ENCODE measurements at regions not wholly inside any gene's neighbourhood (a gene's known extent, or its start where the extent isn't known, plus 50 kb on each side); places are given as distances from the start of the nearest gene placed in this dataset.

- no peak for DNase-seq (ENCODE audit: low read depth, low spot score)
- no peak for ATAC-seq
- Histone ChIP-seq H3K4me1 (ENCODE audit: control insufficient read depth, insufficient read depth, low read length) (no peaks in the 10 kb centered on the region), H3K9me3 (ENCODE audit: control insufficient read depth, insufficient read depth, low read depth, low read length) (no peaks in the 10 kb centered on the region), H3K27ac (ENCODE audit: low read length) (no peak overlapping the region), H3K27me3 (ENCODE audit: control insufficient read depth, insufficient read depth, low read length) (no peaks in the 10 kb centered on the region), H3K36me3 (ENCODE audit: control insufficient read depth, insufficient read depth, low read length) (no peaks in the 10 kb centered on the region), H3K4me3 (ENCODE audit: low read depth in 2 of 2, low read length in 2 of 2) (no peak overlapping the region)
- TF ChIP-seq SIN3A (IDR thresholded peaks at IDR 0.05; ENCODE audit: borderline replicate concordance, insufficient read depth, low read depth, low read length) (no peak), CTCF (IDR thresholded peaks at IDR 0.05) (no peak), REST (IDR thresholded peaks at IDR 0.05; ENCODE audit: insufficient read depth in 1 of 2, low read depth in 2 of 2, low read length in 1 of 2) (no peak), TCF7L2 (IDR thresholded peaks at IDR 0.05; ENCODE audit: low read depth, low read length) (no peak), POLR2AphosphoS5 (IDR thresholded peaks at IDR 0.05; ENCODE audit: low read depth, low read length) (no peak)
- ChIA-PET POLR2A (no interaction called here), CTCF (no interaction called here)
- intact Hi-C loops (cut with micrococcal nuclease; ENCODE audit: unreplicated experiment) = no loop called here
- BruUV-seq (replicated peaks) = no TSS peak
- in situ Hi-C loops (cut with HindIII; ENCODE audit: low pct_unique_long_range_greater_than_20kb, low sequenced_read_pairs) = no loop called here
These were observed 457.1 kb downstream of the GBA3 start for GRCh38 chr4:23149815-23150214.

GRCh38 chr4:23144707-23145106, 452.0 kb downstream of the GBA3 start:
- ChIA-PET CTCF (no interaction called here), POLR2A (no interaction called here)
- no peaks in the 10 kb centered on the region for H3K27me3 ChIP-seq (ENCODE audit: control insufficient read depth, insufficient read depth, low read length)
- H3K27ac ChIP-seq (ENCODE audit: low read length) = no peak overlapping the region
- DNase-seq (ENCODE audit: low read depth, low spot score) (no peak), ATAC-seq (no peak)
- TF ChIP-seq REST (IDR thresholded peaks at IDR 0.05; ENCODE audit: insufficient read depth in 1 of 2, low read depth in 2 of 2, low read length in 1 of 2) (no peak), SIN3A (IDR thresholded peaks at IDR 0.05; ENCODE audit: borderline replicate concordance, insufficient read depth, low read depth, low read length) (no peak), TCF7L2 (IDR thresholded peaks at IDR 0.05; ENCODE audit: low read depth, low read length) (no peak), POLR2AphosphoS5 (IDR thresholded peaks at IDR 0.05; ENCODE audit: low read depth, low read length) (no peak), CTCF (IDR thresholded peaks at IDR 0.05) (no peak)
- intact Hi-C loops (cut with micrococcal nuclease; ENCODE audit: unreplicated experiment) = no loop called here
- BruUV-seq (replicated peaks) = no TSS peak
- H3K4me3 ChIP-seq (ENCODE audit: low read depth in 2 of 2, low read length in 2 of 2) = no peak overlapping the region
- in situ Hi-C loops (cut with HindIII; ENCODE audit: low pct_unique_long_range_greater_than_20kb, low sequenced_read_pairs) = no loop called here
- no peaks in the 10 kb centered on the region for H3K4me1 ChIP-seq (ENCODE audit: control insufficient read depth, insufficient read depth, low read length)
- no peaks in the 10 kb centered on the region for H3K9me3 ChIP-seq (ENCODE audit: control insufficient read depth, insufficient read depth, low read depth, low read length)
- no peaks in the 10 kb centered on the region for H3K36me3 ChIP-seq (ENCODE audit: control insufficient read depth, insufficient read depth, low read length)
